ENCODE measurements at regions not wholly inside any gene's neighbourhood (a gene's known extent, or its start where the extent isn't known, plus 50 kb on each side); places are given as distances from the start of the nearest gene placed in this dataset.

DNA sequence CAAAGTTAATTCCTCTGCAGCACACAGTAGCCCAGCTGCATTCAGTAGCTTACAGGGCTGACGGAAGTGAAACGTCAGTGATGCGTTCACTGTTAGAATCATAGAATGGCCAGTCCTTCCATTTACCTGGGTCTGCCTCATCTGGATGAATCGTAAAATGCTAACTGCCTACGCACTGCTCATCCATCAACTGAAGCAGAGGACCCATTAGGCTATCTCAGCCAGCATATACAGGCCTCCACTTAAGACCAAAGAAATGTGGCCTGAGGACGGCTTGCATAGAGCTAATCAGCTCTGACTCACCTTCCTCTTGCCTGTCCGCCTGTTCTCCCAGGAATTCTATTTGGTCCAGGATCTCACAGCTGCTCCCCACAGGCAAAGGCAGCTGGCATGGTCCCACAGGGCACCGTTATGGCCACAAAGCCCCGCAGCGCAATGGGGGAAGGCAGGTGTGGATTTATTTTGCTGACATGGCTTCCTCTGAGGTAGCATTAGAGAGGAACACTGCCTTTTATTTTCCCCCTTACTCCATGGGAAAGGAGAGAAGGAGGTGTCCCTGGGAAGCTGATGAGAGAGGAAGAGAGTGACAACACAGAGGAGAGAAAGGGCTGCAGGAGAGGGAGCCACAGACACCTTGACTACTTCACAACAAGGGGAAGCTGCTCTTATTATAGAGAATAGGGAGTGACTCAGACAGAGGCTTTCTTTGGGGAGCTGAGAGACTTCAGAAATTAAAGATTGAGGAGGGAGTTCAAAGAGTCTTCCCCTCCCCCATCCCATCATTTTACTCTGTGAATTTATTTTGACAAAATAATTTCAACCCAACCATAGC lies 177.6 kb downstream of the HHIPL2 start:
- WGBS: 70% methylated on average over 10 of the region's 10 CpGs
- H3K9me3 ChIP-seq (ENCODE audit: control insufficient read depth, low read length): no peaks in the 10 kb centered on the region
- no peak for ATAC-seq
- no peak for DNase-seq
- no peak overlapping the region for H3K27ac ChIP-seq (ENCODE audit: low read length)
- intact Hi-C loops (cut with DNase I): no loop called here
- H3K27me3 ChIP-seq (ENCODE audit: control insufficient read depth, insufficient read depth): no peaks in the 10 kb centered on the region
- no peaks in the 10 kb centered on the region for H3K4me1 ChIP-seq (ENCODE audit: control insufficient read depth, insufficient read depth, low read length)
- no peak overlapping the region for H3K4me3 ChIP-seq (ENCODE audit: low read length)

DNA sequence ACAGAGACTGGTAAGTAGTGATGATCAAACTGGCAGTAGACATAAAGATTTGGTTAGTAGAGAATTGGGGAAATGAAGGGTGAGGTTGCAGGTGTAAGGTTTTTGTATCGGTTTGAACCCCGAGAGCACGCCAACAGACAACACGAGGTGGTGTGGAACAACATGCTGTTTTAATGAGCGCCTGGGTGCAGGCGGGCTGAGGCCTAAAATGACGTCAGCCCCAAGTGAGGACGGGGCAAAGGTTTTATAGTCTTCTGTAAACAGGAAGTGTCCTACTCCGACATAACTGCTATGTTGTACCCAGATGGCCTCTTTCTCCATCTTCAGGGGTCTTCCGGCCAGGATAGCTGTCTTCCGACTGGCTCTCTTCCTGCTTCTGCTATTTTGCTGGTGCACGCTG lies 178.8 kb downstream of the HHIPL2 start:
- H3K27ac ChIP-seq (ENCODE audit: low read length): no peak overlapping the region
- DNase-seq (no peak), ATAC-seq (no peak)
- H3K4me1 ChIP-seq (ENCODE audit: control insufficient read depth, insufficient read depth, low read length): no peaks in the 10 kb centered on the region
- H3K9me3 ChIP-seq (ENCODE audit: control insufficient read depth, low read length): no peaks in the 10 kb centered on the region
- no peak overlapping the region for H3K4me3 ChIP-seq (ENCODE audit: low read length)
- WGBS: 83% methylated on average over 12 of the region's 12 CpGs
- intact Hi-C loops (cut with DNase I): no loop called here
- no peaks in the 10 kb centered on the region for H3K27me3 ChIP-seq (ENCODE audit: control insufficient read depth, insufficient read depth)

DNA sequence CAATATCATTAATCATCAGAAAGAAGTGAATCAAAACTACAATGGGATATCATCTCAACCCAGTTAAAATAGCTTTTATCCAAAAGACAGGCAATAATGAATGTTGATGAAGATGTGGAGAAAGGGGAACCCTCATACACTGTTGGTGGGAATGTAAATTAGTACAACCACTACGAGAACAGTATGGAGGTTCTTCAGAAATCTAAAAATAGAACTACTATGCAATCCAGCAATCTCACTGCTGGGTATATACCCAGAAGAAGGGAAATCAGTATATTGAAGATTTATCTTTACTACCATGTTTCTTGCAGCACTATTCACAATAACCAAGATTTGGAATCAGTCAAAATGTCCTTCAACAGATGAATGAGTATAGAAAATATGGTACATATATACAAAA lies 189.8 kb downstream of the HHIPL2 start:
- Histone ChIP-seq H3K4me1 (ENCODE audit: control insufficient read depth, insufficient read depth, low read length) (no peaks in the 10 kb centered on the region), H3K4me3 (ENCODE audit: low read length) (no peak overlapping the region), H3K9me3 (ENCODE audit: control insufficient read depth, low read length) (no peaks in the 10 kb centered on the region), H3K27me3 (ENCODE audit: control insufficient read depth, insufficient read depth) (no peaks in the 10 kb centered on the region), H3K27ac (ENCODE audit: low read length) (no peak overlapping the region)
- DNase-seq: no peak
- ATAC-seq: no peak
- intact Hi-C loops (cut with DNase I): no loop called here
- 19% methylated on average over 1 of the region's 1 CpG for WGBS

DNA sequence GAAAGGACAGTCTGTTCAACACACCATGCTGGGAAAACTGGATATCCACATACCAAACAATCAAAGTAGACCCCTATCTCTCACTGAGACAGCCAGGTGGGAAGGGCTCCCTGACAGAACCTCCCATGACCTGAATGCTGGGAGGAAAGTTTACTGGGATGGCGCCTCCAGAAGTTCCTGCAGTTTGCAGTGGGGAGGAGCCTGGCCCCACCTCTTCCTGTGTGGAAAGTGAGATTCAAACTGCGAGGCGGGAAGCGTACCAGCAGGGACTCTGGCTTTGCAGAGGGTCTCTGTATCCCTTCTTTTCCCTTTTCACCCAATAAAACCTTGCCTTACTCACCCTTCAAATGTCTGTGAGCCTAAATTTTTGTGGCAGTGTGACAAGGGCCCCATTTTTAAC lies 190.7 kb downstream of the HHIPL2 start:
- ATAC-seq: no peak
- no peak for DNase-seq
- Histone ChIP-seq H3K4me3 (ENCODE audit: low read length) (no peak overlapping the region), H3K27ac (ENCODE audit: low read length) (no peak overlapping the region), H3K4me1 (ENCODE audit: control insufficient read depth, insufficient read depth, low read length) (no peaks in the 10 kb centered on the region), H3K9me3 (ENCODE audit: control insufficient read depth, low read length) (no peaks in the 10 kb centered on the region), H3K27me3 (ENCODE audit: control insufficient read depth, insufficient read depth) (no peaks in the 10 kb centered on the region)
- whole genome bisulfite sequencing: 83% methylated on average over 4 of the region's 4 CpGs
- intact Hi-C loops (cut with DNase I): no loop called here

DNA sequence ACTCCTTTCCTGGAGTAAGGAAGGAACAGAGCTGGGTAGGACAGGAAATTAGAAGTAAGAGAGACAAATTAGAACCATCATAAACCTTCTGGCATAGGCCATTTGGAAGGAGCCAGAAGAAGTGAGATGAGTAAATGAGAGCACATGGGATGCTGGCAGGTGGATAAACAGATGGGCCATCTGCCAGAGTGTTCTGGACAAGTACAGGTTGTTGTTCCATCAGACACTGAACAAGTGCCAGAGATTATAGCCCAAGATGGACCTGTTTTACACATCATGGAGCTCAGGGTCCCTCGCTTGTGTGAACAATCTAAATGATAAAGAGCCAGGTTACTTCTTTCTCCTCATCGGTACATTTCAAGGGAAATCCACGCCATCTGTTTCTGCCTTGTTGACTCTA lies 200.3 kb downstream of the HHIPL2 start:
- H3K4me1 ChIP-seq (ENCODE audit: control insufficient read depth, insufficient read depth, low read length): no peaks in the 10 kb centered on the region
- no peak overlapping the region for H3K27ac ChIP-seq (ENCODE audit: low read length)
- H3K27me3 ChIP-seq (ENCODE audit: control insufficient read depth, insufficient read depth): no peaks in the 10 kb centered on the region
- DNase-seq (no peak), ATAC-seq (no peak)
- 83% methylated on average over 3 of the region's 3 CpGs for WGBS
- H3K4me3 ChIP-seq (ENCODE audit: low read length): no peak overlapping the region
- H3K9me3 ChIP-seq (ENCODE audit: control insufficient read depth, low read length): no peaks in the 10 kb centered on the region
- intact Hi-C loops (cut with DNase I): no loop called here

DNA sequence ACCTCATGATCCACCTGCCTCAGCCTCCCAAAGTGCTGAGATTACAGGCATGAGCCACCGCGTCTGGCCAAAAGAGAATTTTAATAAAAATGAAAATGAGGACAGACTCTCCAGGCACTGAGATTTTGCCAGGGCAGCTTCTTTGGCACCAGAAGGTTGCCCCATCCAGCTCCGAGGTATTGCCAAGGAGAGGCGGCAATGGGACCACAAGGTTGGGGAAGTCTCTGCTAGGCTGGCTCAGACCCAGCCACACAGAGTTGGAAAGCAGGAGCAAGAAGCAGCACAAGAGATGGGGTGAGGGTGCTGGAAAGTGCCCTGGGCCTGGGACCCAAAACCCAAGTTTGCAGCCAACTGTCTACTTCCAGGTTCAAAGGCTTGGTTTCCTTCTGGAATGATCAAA lies 200.9 kb downstream of the HHIPL2 start:
- H3K27ac ChIP-seq (ENCODE audit: low read length): no peak overlapping the region
- 93% methylated on average over 4 of the region's 4 CpGs for whole genome bisulfite sequencing
- no peak overlapping the region for H3K4me3 ChIP-seq (ENCODE audit: low read length)
- H3K27me3 ChIP-seq (ENCODE audit: control insufficient read depth, insufficient read depth): no peaks in the 10 kb centered on the region
- H3K9me3 ChIP-seq (ENCODE audit: control insufficient read depth, low read length): no peaks in the 10 kb centered on the region
- intact Hi-C loops (cut with DNase I): no loop called here
- ATAC-seq (no peak), DNase-seq (no peak)
- no peaks in the 10 kb centered on the region for H3K4me1 ChIP-seq (ENCODE audit: control insufficient read depth, insufficient read depth, low read length)

DNA sequence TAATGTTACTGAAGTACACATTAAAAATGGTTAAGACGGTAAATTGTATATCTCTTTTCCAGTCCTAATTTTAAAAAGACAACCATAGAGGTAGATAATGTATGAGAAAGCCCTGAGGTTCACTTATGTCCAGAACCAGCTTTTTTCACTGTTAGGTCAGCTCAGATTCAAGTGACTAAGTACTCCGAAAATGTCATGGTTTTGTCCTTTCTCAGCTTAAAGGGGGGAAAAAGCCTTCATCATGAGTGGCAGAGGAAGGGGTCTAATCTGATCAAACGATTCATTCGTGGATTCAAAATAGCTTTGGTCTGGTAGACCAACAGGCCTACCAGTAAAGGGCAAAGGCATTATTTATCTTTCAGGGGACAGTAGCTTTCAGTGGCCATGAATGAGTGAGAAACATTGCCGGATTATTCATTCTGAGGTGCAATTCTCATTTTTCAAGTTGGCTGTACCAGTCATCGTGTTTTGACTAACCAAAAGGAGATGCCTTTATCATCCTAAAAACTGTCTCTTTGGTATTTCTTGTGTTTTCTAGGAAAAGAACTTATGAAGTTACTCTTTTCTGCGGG lies 208.4 kb downstream of the HHIPL2 start:
- Histone ChIP-seq H3K4me1 (ENCODE audit: control insufficient read depth, insufficient read depth, low read length) (no peaks in the 10 kb centered on the region), H3K27me3 (ENCODE audit: control insufficient read depth, insufficient read depth) (no peaks in the 10 kb centered on the region), H3K27ac (ENCODE audit: low read length) (no peak overlapping the region), H3K4me3 (ENCODE audit: low read length) (no peak overlapping the region), H3K9me3 (ENCODE audit: control insufficient read depth, low read length) (no peaks in the 10 kb centered on the region)
- intact Hi-C loops (cut with DNase I): no loop called here
- no peak for ATAC-seq
- 85% methylated on average over 7 of the region's 7 CpGs for WGBS
- no peak for DNase-seq

DNA sequence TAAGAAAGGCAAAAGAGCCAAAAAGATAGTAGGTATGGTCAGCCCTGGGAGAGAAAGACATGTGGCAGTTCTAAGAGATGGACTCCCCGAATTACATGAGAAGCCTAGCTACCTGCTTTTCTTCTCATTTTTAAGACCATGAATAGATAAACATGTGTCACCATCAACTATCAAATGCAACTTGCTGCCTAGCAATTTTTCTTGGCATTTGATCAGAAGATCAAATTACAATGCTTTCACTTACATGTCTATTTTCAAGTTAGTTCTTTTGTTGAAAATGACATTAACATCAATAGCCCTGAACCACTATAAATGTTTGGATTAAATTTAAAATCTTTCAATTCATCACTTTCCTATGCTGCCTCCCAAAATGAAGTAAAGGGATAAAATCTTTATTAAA lies 212.3 kb downstream of the HHIPL2 start:
- ATAC-seq: no peak
- no peaks in the 10 kb centered on the region for H3K27me3 ChIP-seq (ENCODE audit: control insufficient read depth, insufficient read depth)
- WGBS: 78% methylated on average over 1 of the region's 1 CpG
- DNase-seq: no peak
- intact Hi-C loops (cut with DNase I): no loop called here
- H3K4me3 ChIP-seq (ENCODE audit: low read length): no peak overlapping the region
- H3K9me3 ChIP-seq (ENCODE audit: control insufficient read depth, low read length): no peaks in the 10 kb centered on the region
- H3K4me1 ChIP-seq (ENCODE audit: control insufficient read depth, insufficient read depth, low read length): no peaks in the 10 kb centered on the region
- H3K27ac ChIP-seq (ENCODE audit: low read length): no peak overlapping the region

DNA sequence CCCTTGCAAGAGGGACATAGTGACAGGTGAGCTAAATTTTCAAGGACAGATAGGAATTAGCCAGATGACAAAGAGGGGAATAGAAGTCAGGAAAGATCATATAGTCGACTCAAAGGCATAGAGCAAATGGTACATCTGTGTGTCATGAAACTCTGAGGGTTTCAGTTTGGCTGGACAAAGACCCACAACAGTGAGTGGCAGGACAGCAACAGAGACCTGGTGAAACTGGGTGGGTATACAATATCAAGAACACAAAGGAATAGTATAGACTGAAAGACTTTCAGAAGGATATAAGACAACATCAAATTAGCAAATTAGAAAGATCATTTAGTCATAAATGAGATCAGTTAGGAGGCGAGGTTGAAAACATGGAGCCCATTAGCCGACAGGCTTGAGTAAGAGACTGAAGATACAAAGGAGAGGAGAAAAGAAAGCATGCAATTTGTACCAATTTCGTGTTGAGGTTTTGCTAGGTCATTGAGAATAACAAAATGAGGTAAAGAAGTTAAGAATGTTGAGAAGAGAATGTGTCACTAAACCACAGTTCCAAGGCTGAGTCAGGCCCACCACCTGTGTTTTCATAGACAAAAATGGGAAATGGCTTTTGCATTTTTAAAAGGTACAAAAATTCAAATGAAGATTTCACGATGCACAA lies 213.8 kb downstream of the HHIPL2 start:
- Histone ChIP-seq H3K9me3 (ENCODE audit: control insufficient read depth, low read length) (no peaks in the 10 kb centered on the region), H3K4me3 (ENCODE audit: low read length) (no peak overlapping the region), H3K27ac (ENCODE audit: low read length) (no peak overlapping the region), H3K4me1 (ENCODE audit: control insufficient read depth, insufficient read depth, low read length) (no peaks in the 10 kb centered on the region), H3K27me3 (ENCODE audit: control insufficient read depth, insufficient read depth) (no peaks in the 10 kb centered on the region)
- ATAC-seq (no peak), DNase-seq (no peak)
- 78% methylated on average over 5 of the region's 5 CpGs for WGBS
- intact Hi-C loops (cut with DNase I): no loop called here

DNA sequence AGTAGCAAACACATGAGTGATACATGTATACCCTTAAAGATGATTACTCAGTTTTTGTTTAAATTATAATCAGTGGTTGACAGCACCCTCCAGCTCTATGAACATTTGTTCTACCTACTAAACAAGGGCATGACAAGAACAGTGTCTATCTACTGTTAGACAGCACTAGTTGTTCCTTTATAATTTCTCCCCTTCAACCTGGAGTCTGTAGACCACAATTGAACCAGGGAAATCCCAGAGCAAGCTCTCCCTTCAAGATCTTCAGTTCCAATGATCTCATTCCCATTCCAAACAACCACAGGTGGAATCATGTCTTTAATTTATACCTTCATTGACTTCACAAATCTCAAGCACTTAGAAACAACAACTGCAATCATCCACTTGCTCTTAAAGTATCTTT lies 216.1 kb downstream of the HHIPL2 start:
- H3K9me3 ChIP-seq (ENCODE audit: control insufficient read depth, low read length): no peaks in the 10 kb centered on the region
- intact Hi-C loops (cut with DNase I): no loop called here

DNA sequence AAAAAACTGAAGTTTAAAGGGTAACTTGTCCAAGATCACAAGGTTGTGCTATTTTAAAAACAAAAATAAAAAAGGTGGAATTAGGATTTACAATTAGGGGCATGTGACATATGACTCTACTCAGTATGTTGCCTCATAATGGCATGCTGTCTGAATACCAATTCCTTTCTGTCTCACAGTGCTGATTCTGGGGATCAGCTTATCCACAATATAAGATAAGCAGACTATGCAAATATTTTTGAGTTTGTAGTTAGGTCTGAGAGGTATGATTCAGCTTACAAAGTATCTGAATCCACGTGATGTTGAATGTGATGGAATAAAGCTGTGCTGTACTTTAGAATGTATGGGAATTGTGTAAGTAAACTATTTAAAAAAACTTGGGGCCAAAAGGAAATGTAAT lies 216.6 kb downstream of the HHIPL2 start:
- Histone ChIP-seq H3K27ac (ENCODE audit: low read length) (no peak overlapping the region), H3K4me3 (ENCODE audit: low read length) (no peak overlapping the region), H3K27me3 (ENCODE audit: control insufficient read depth, insufficient read depth) (no peaks in the 10 kb centered on the region), H3K4me1 (ENCODE audit: control insufficient read depth, insufficient read depth, low read length) (no peaks in the 10 kb centered on the region), H3K9me3 (ENCODE audit: control insufficient read depth, low read length) (no peaks in the 10 kb centered on the region)
- 44% methylated on average over 1 of the region's 1 CpG for WGBS
- no peak for DNase-seq
- no peak for ATAC-seq
- intact Hi-C loops (cut with DNase I): no loop called here

More for the DNA sequence above, 216.1 kb downstream of the HHIPL2 start:
- no peak for ATAC-seq
- no peaks in the 10 kb centered on the region for H3K27me3 ChIP-seq (ENCODE audit: control insufficient read depth, insufficient read depth)
- no peak overlapping the region for H3K4me3 ChIP-seq (ENCODE audit: low read length)
- DNase-seq: no peak
- H3K27ac ChIP-seq (ENCODE audit: low read length): no peak overlapping the region
- no peaks in the 10 kb centered on the region for H3K4me1 ChIP-seq (ENCODE audit: control insufficient read depth, insufficient read depth, low read length)
